GM12891 (cell line): ENCODE measurements at regions not wholly inside any gene's neighbourhood (a gene's known extent, or its start where the extent isn't known, plus 50 kb on each side); places are given as distances from the start of the nearest gene placed in this dataset.
A peak's percentile ranks its signal among the peaks of the same experiment; 100 is the strongest.
"Not testable (repeated sequence)": the region's sequence is repeated elsewhere in the genome, so short reads cannot be mapped to it uniquely, and the experiment has no call there.

ENCODE experiments used
- DNase-seq: peaks from one replicate; pipeline ENCODE4 v3.0.0; 2011; ENCODE audit warnings: low spot score; ENCODE audit not compliant: insufficient read length
- FAIRE-seq: peaks from 2 replicates; lab custom pipeline; 2011; peaks lifted over from hg19 to GRCh38; lab: Jason Lieb, UNC
- PAX5 ChIP-seq: IDR thresholded peaks from 2 replicates; pipeline ENCODE4 v1.6.1; 2011; ENCODE audit warnings: low read length, moderate library complexity, mild to moderate bottlenecking; ENCODE audit not compliant: insufficient read depth, severe bottlenecking
- POLR2A ChIP-seq: IDR thresholded peaks from 2 replicates; pipeline ENCODE4 v1.6.1; 2011; ENCODE audit warnings: low read depth, low read length, control low read depth
- POLR2AphosphoS5 ChIP-seq: IDR thresholded peaks from 2 replicates; pipeline ENCODE4 v1.6.1; 2011; ENCODE audit warnings: low read depth, low read length, control low read depth
- POU2F2 ChIP-seq: IDR thresholded peaks from 2 replicates; pipeline ENCODE4 v1.6.1; 2011; ENCODE audit warnings: low read depth, mild to moderate bottlenecking, control low read depth, low read length, moderate library complexity
- SPI1 ChIP-seq: IDR thresholded peaks from 2 replicates; pipeline ENCODE4 v1.6.1; 2011; ENCODE audit warnings: low read depth, low read length, control low read depth
- TAF1 ChIP-seq: IDR thresholded peaks from 2 replicates; pipeline ENCODE4 v1.6.1; 2011; ENCODE audit warnings: low read depth, low read length, control low read depth

GRCh38 chr14:54259821-54260220 is 137.0 kb upstream of the CDKN3 start:
- no peak for TF ChIP-seq TAF1
- TF ChIP-seq POU2F2 = no peak
- no peak for TF ChIP-seq SPI1
- no peak for TF ChIP-seq POLR2AphosphoS5
- TF ChIP-seq POLR2A = no peak
- no peak for TF ChIP-seq PAX5
- DNase-seq (no peak), FAIRE-seq (no peak)

- TF ChIP-seq POLR2AphosphoS5 (no peak), SPI1 (no peak), POLR2A (no peak), POU2F2 (no peak), PAX5 (no peak)
- DNase-seq (no peak), FAIRE-seq (no peak)
Observed at GRCh38 chr14:54261283-54261682, 135.5 kb upstream of the CDKN3 start.

GRCh38 chr14:54266616-54267015 is 130.2 kb upstream of the CDKN3 start:
- not testable (repeated sequence) for FAIRE-seq, DNase-seq

GRCh38 chr14:54267172-54267571 is 129.6 kb upstream of the CDKN3 start:
- FAIRE-seq (no peak), DNase-seq (no peak)
- TF ChIP-seq POLR2AphosphoS5 = no peak
- TF ChIP-seq SPI1 = peak; percentile 64
- TF ChIP-seq POLR2A = no peak

- FAIRE-seq (no peak), DNase-seq (no peak)
- TF ChIP-seq POLR2A = no peak
- no peak for TF ChIP-seq TAF1
- no peak for TF ChIP-seq PAX5
- no peak for TF ChIP-seq POLR2AphosphoS5
- TF ChIP-seq POU2F2 = no peak
- TF ChIP-seq SPI1 = no peak
Observed at GRCh38 chr14:54275997-54276725, 120.6 kb upstream of the CDKN3 start.

- DNase-seq = no peak
Observed at GRCh38 chr14:54278087-54278486, 118.7 kb upstream of the CDKN3 start.

GRCh38 chr14:54278665-54279295 is 118.0 kb upstream of the CDKN3 start:
- DNase-seq (no peak), FAIRE-seq (no peak)
- TF ChIP-seq POLR2AphosphoS5 (no peak), POLR2A (no peak), SPI1 (no peak)

More at GRCh38 chr14:54278087-54278486, 118.7 kb upstream of the CDKN3 start:
- no peak for FAIRE-seq
- TF ChIP-seq PAX5 = no peak
- TF ChIP-seq POLR2AphosphoS5 = no peak
- TF ChIP-seq POU2F2 = no peak
- TF ChIP-seq TAF1 = no peak
- no peak for TF ChIP-seq SPI1
- no peak for TF ChIP-seq POLR2A

- no peak for FAIRE-seq
- no peak for DNase-seq
- no peak for TF ChIP-seq POU2F2
- TF ChIP-seq POLR2A = no peak
Observed at GRCh38 chr14:54282849-54283248, 114.0 kb upstream of the CDKN3 start.

GRCh38 chr14:54285030-54285429 is 111.8 kb upstream of the CDKN3 start:
- no peak for DNase-seq
- TF ChIP-seq TAF1 = no peak
- TF ChIP-seq POU2F2 = no peak
- no peak for TF ChIP-seq PAX5
- no peak for TF ChIP-seq SPI1
- TF ChIP-seq POLR2A = no peak
- no peak for TF ChIP-seq POLR2AphosphoS5
- no peak for FAIRE-seq

GRCh38 chr14:54291491-54292191 is 105.2 kb upstream of the CDKN3 start:
- FAIRE-seq = no peak
- TF ChIP-seq TAF1 (no peak), SPI1 (no peak), POU2F2 (no peak), POLR2AphosphoS5 (no peak), PAX5 (no peak), POLR2A (no peak)

GRCh38 chr14:54294802-54295201 is 102.0 kb upstream of the CDKN3 start:
- DNase-seq (no peak), FAIRE-seq (no peak)
- TF ChIP-seq SPI1 = no peak
- TF ChIP-seq POU2F2 = no peak
- TF ChIP-seq TAF1 = no peak
- no peak for TF ChIP-seq PAX5
- TF ChIP-seq POLR2AphosphoS5 = no peak
- no peak for TF ChIP-seq POLR2A

More at GRCh38 chr14:54291491-54292191, 105.2 kb upstream of the CDKN3 start:
- DNase-seq = no peak
